ENCODE measurements at regions not wholly inside any gene's neighbourhood (a gene's known extent, or its start where the extent isn't known, plus 50 kb on each side); places are given as distances from the start of the nearest gene placed in this dataset.
"Not testable (repeated sequence)": the region's sequence is repeated elsewhere in the genome, so short reads cannot be mapped to it uniquely, and the experiment has no call there.

GRCh38 chr5:159788835-159789331 lies 127.4 kb upstream of the ADRA1B start:
- DNase-seq: no peak

DNA sequence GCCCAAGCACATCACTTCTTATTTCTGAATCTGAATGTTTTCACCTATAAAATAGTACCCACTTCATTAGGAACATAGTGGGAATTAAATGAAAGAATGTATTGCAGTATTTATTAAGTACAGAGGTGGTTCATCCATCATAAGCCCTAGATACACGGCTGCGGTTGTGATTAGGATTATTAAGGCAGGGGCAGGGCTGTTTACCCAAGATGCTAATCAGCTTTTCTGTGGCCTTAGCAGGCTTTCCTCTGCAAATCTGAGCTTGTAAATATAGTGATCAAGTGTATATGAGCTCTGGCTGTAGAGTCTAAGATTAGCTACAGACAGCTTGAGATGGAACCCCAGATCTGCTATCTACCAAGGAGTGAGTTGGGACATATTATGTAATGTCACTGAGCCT lies 124.1 kb upstream of the ADRA1B start:
- no peak for DNase-seq

- no peak for DNase-seq
Measured at GRCh38 chr5:159797261-159797970, 118.9 kb upstream of the ADRA1B start.

GRCh38 chr5:159799701-159800100 lies 116.6 kb upstream of the ADRA1B start:
- DNase-seq: no peak

GRCh38 chr5:159800131-159800840 lies 116.0 kb upstream of the ADRA1B start:
- DNase-seq: no peak

- no peak for DNase-seq
Measured at GRCh38 chr5:159801303-159801702, 115.0 kb upstream of the ADRA1B start.

GRCh38 chr5:159802661-159803060 lies 113.6 kb upstream of the ADRA1B start:
- DNase-seq: no peak

DNA sequence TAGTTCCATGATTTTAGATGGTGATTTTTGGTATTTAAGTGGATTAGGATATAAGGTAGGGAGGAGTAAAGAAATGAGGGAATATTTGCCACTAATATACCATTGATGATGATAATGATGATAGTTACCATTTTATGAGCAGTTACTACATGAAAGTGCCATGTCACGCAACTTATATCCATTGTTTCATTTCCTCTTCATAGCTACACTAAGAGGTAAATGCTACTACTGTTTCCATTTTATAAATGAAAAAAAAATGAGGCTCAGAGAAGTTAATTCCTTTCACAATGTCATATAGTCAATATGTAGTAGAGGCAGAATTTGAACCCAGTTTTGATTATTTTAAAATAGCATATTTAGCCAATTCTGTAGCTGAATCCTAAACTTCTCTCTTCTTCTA lies 112.2 kb upstream of the ADRA1B start:
- no peak for DNase-seq

DNA sequence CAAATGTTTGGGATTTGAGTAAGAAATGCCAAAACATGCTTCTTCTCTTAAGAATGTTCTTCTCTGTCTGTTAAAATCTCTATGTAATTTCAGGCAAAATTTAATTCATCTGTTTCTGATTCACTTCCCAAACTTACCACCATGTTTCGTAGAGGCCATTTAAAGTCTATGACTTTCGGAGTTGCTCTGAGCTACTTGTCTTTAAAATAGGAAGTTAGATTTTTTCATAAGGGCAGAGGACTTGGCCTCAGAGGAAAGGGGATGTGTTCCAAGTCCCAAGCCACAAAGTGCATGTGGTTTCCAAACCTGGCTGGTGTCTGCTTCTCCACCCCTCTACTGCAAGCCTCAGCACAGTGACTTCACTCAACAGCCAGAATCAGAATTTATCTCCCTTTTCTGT lies 111.3 kb upstream of the ADRA1B start:
- DNase-seq: peak; percentile 54

GRCh38 chr5:159807135-159807534 lies 109.1 kb upstream of the ADRA1B start:
- DNase-seq: not testable (repeated sequence)

DNA sequence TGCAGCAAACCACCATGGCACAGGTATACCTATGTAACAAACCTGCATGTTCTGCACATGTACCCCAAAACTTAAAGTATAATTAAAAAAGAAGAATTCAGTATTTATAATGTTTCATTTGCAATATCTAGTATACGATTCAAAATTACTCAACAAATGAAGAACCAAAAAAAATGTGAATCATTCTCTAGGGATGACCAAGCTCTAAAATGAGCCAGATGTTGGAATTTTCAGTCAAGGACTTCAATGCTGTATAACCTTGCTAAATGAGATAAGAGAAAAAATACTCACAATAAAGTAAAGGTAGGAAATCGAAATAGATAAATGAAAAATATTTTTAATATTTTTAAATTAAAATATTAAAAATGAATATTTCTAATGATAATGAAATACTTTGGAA lies 108.7 kb upstream of the ADRA1B start:
- no peak for DNase-seq

DNA sequence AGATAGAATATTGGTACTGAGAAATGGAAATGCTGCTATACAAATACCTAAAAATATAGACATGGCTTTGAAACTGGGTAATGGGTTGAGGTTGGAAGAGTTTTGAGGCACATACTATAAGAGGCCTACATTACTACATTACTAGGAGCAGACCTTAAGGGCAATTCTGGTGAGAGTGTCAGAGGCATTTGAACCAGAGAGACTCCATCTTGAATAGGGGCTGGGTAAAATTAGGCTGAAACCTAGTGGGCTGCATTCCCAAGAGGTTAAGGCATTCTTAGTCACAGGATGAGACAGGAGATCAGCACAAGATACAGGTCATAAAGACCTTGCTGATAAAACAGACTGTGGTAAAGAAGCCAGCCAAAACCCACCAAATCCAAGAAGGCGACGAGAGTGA lies 104.6 kb upstream of the ADRA1B start:
- DNase-seq: no peak

DNA sequence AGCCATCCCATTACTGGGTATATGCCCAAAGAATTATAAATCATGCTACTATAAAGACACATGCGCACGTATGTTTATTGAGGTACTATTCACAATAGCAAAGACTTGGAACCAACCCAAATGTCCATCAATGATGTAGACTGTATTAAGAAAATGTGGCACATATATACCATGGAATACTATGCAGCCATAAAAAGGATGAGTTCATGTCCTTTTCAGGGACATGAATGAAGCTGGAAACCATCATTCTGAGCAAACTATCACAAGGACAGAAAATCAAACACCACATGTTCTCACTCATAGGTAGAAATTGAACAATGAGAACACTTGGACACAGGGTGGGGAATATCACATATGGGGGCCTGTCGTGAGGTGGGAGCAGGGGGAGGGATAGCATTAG lies 103.5 kb upstream of the ADRA1B start:
- not testable (repeated sequence) for DNase-seq

GRCh38 chr5:159814222-159814621 lies 102.1 kb upstream of the ADRA1B start:
- no peak for DNase-seq

- DNase-seq: no peak
Measured at GRCh38 chr5:159814805-159815585, 101.3 kb upstream of the ADRA1B start.

- DNase-seq: no peak
Measured at GRCh38 chr5:159817262-159818029, 98.8 kb upstream of the ADRA1B start.

DNA sequence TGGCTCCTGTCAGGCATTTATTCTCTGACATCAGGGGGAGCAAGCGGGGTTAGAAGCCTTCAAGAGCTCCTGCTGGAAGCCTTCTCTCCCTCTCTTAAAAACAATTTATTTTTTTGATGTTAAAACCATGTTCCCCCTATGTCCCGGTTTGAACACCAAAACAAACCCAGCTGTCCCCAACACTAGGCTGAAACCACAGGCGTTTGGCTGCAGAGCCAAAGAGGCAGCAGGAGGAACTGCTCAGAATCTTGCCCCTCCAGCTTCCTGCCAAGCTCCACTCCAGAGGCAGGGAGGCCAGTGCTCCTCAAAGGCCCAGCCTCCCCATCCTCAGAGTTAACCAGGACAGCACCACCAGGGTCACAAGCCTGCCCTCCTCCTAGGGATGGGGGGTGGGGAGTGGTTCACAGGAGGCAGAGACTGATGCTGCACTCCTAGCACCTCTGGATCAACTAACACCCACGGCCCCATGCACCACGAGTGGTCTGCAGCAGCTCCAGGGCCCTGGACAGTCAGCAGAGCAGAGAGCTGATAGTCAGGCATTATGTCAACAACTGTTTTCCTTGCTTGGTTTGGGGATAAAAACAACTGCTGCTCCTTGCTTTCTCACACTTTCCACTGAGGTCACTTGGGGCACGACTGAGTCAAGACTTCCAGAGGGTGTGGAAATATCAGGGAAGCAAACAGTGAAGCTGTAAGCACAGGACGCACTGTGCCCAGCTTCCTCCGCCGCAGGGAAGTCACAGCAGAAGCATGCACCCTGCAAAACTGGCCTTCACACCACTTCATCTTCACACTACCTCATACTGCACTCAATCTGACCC lies 96.5 kb upstream of the ADRA1B start:
- no peak for DNase-seq

- DNase-seq: no peak
Measured at GRCh38 chr5:159820692-159821091, 95.6 kb upstream of the ADRA1B start.

DNA sequence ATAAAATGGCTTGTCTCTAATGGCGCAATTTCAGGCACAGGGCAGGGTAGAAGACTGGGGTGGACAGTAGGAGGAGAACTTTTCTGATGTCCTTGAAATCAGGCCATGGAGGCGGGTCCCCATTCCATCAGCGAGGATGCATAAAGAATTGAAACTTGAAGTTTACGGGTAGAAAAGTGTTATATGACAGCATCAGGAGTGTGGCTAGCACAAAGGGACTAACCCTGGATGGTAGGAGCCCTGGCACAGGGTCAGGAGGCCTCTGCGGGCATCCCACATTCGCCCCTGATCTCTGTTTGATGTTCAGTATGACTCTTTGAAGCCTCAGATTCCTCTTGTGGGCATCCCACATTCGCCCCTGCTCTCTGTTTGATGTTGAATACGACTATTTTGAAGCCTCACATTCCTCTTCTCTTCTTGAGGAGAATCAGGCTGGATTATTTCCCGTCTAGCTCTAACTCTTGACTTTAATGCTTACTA lies 94.8 kb upstream of the ADRA1B start:
- no peak for DNase-seq

DNA sequence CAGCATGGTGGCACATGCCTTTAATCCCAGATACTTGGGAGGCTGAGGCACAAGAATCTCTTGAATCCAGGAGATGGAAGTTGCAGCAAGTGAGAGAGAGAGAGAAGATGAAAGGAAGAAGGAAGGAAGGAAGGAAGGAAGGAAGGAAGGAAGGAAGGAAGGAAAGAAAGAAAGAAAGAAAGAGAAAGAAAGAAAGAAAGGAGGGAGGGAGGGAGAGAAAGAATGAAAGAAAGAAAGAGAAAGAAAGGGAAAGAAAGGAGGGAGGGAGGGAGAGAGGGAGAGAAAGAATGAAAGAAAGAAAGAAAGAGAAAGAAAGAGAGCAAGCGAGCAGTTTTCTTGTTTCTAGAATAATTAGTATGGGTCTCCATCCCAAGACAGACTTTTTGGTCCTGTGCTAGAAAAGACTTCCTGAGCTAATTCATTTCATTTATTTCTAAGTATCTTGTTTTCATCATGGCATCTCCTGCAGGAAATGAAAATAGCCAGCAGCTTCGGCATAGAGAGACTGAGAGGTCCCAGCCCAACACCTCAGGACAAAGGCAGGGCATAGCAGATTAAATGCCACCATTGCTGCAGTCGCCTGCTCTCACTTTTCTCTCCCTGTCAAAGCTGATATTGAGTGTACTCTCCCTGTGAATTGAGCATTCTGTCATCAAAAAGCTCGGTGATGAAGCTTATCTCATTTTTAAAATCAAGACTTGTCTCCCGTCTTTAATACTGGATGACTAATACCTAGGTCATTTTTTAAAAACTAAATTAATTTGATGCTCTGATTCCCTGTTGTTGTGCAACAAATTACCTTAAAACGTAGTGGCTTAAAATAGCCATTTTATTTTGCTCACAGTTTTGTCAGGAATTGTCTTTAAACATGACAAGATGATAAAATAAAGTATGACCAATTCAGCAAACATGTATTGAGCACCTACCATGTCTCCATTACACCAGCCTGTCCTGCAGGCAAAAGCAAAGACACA lies 91.8 kb upstream of the ADRA1B start:
- DNase-seq: no peak
